Mammary epithelial cell (primary cell): ENCODE measurements at regions not wholly inside any gene's neighbourhood (a gene's known extent, or its start where the extent isn't known, plus 50 kb on each side); places are given as distances from the start of the nearest gene placed in this dataset.
"Not testable (repeated sequence)": the region's sequence is repeated elsewhere in the genome, so short reads cannot be mapped to it uniquely, and the experiment has no call there.

Source experiments
- EZH2 ChIP-seq: IDR thresholded peaks from 2 replicates; pipeline ENCODE4 v1.6.1; 2012; ENCODE audit warnings: low read length, inconsistent platforms, borderline replicate concordance
- TF ChIP-seq, protein P1 (sequence below), 2 donors: IDR thresholded peaks in 1 of 2; conservative IDR thresholded peaks in 1 of 2; 2 replicates each; pipeline ENCODE4 v1.5.1; 2011 to 2012; ENCODE audit warnings: inconsistent platforms in 2 of 2, low read length in 2 of 2, mild to moderate bottlenecking in 2 of 2, control low read depth in 1 of 2, low read depth in 1 of 2; ENCODE audit not compliant: insufficient read depth in 1 of 2; ENCODE audit errors: extremely low read depth in 1 of 2

GRCh38 chr4:34335556-34335955 is 1908.8 kb downstream of the ARAP2 start:
- TF ChIP-seq, protein P1, sequence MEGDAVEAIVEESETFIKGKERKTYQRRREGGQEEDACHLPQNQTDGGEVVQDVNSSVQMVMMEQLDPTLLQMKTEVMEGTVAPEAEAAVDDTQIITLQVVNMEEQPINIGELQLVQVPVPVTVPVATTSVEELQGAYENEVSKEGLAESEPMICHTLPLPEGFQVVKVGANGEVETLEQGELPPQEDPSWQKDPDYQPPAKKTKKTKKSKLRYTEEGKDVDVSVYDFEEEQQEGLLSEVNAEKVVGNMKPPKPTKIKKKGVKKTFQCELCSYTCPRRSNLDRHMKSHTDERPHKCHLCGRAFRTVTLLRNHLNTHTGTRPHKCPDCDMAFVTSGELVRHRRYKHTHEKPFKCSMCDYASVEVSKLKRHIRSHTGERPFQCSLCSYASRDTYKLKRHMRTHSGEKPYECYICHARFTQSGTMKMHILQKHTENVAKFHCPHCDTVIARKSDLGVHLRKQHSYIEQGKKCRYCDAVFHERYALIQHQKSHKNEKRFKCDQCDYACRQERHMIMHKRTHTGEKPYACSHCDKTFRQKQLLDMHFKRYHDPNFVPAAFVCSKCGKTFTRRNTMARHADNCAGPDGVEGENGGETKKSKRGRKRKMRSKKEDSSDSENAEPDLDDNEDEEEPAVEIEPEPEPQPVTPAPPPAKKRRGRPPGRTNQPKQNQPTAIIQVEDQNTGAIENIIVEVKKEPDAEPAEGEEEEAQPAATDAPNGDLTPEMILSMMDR (conservative IDR thresholded peaks at IDR 0.05 in 1 of 2, IDR thresholded peaks at IDR 0.05 in 1 of 2; ENCODE audit: extremely low read depth in 1 of 2, insufficient read depth in 1 of 2, low read depth in 1 of 2, low read length in 2 of 2), result not testable (repeated sequence)
- TF ChIP-seq EZH2, result not testable (repeated sequence)
